ENCODE measurements at regions not wholly inside any gene's neighbourhood (a gene's known extent, or its start where the extent isn't known, plus 50 kb on each side); places are given as distances from the start of the nearest gene placed in this dataset.

GRCh38 chr10:124155781-124156435, 62.5 kb upstream of the CHST15 start:
- peaks cover 10% of the 10 kb centered on the region for H3K9me3 ChIP-seq (ENCODE audit: severe bottlenecking)
- H3K36me3 ChIP-seq = no peaks in the 10 kb centered on the region
- no peak overlapping the region for H3K4me3 ChIP-seq (ENCODE audit: low read depth, low read length)
- DNase-seq = no peak
- H3K27me3 ChIP-seq (ENCODE audit: insufficient read depth, low read depth, severe bottlenecking) = no peaks in the 10 kb centered on the region
- no peak overlapping the region for H3K27ac ChIP-seq
- no peak for TF ChIP-seq CTCF (IDR thresholded peaks at IDR 0.05; ENCODE audit: low read depth, low read length)

DNA sequence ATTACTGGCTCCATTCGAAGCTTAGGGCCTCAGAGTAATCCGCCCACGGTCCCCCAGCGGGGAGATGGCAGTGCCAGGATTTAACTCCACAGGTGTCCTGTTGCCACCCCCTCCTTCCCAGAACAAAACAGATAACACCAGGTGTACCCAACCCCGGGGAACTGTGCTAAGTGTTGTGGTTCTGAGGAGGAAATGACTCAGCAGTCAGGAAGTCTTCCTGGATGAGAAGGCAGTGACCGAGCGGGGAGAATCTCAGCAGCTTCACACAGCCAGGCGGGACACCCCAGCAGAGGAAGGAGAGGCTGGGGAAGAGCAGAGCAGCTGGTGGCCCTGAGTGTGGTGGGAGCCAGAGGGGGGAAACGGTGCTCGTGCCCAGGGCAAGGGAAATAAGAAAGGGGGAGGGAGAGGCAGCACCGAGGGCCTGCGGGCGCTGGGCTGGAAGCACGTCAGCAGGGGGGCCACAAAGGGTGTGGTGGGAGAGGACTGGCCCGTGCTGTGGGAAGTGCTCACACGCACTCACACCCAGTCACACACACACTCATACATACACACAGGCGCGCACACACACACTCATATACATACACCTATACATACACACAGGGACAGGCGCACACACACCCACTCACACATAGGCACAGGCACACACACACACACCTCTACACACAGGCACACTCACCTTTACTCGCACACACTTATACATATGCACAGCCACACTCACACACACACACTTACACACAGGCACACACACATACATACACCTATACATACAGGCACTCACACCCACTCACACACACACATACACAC, 59.8 kb upstream of the CHST15 start:
- TF ChIP-seq CTCF (IDR thresholded peaks at IDR 0.05; ENCODE audit: low read depth, low read length) = no peak
- Histone ChIP-seq H3K4me3 (ENCODE audit: low read depth, low read length) (no peak overlapping the region), H3K27me3 (ENCODE audit: insufficient read depth, low read depth, severe bottlenecking) (no peaks in the 10 kb centered on the region), H3K9me3 (ENCODE audit: severe bottlenecking) (peaks cover 8% of the 10 kb centered on the region), H3K27ac (peak overlapping the region; percentile 36; the same call in 1 of the 2 replicates), H3K36me3 (no peaks in the 10 kb centered on the region)
- DNase-seq = no peak

GRCh38 chr10:124152139-124153022, 59.0 kb upstream of the CHST15 start:
- no peaks in the 10 kb centered on the region for H3K36me3 ChIP-seq
- H3K9me3 ChIP-seq (ENCODE audit: severe bottlenecking) = peaks cover 4% of the 10 kb centered on the region
- no peak overlapping the region for H3K4me3 ChIP-seq (ENCODE audit: low read depth, low read length)
- H3K27ac ChIP-seq = no peak overlapping the region
- no peaks in the 10 kb centered on the region for H3K27me3 ChIP-seq (ENCODE audit: insufficient read depth, low read depth, severe bottlenecking)
- DNase-seq = no peak
- no peak for TF ChIP-seq CTCF (IDR thresholded peaks at IDR 0.05; ENCODE audit: low read depth, low read length)

- TF ChIP-seq CTCF (IDR thresholded peaks at IDR 0.05; ENCODE audit: low read depth, low read length) = no peak
- H3K36me3 ChIP-seq = no peaks in the 10 kb centered on the region
- H3K9me3 ChIP-seq (ENCODE audit: severe bottlenecking) = peaks cover 4% of the 10 kb centered on the region
- DNase-seq = no peak
- H3K27me3 ChIP-seq (ENCODE audit: insufficient read depth, low read depth, severe bottlenecking) = no peaks in the 10 kb centered on the region
- no peak overlapping the region for H3K4me3 ChIP-seq (ENCODE audit: low read depth, low read length)
- H3K27ac ChIP-seq = no peak overlapping the region
These were observed 58.2 kb upstream of the CHST15 start for GRCh38 chr10:124151466-124152095.

- Histone ChIP-seq H3K27me3 (ENCODE audit: insufficient read depth, low read depth, severe bottlenecking) (no peaks in the 10 kb centered on the region), H3K4me3 (ENCODE audit: low read depth, low read length) (no peak overlapping the region), H3K36me3 (no peaks in the 10 kb centered on the region), H3K9me3 (ENCODE audit: severe bottlenecking) (peaks cover 4% of the 10 kb centered on the region), H3K27ac (no peak overlapping the region)
- TF ChIP-seq CTCF (IDR thresholded peaks at IDR 0.05; ENCODE audit: low read depth, low read length) = no peak
- DNase-seq = no peak
These were observed 57.5 kb upstream of the CHST15 start for GRCh38 chr10:124150807-124151417.
